Activated T-helper 1 cell treated with anti-CD3 and anti-CD28 coated beads, Interleukin-12 subunit alpha, Interleukin-12 subunit beta, Interleukin-2, Interleukin-4 antibody, amounts not matched to agents 30 ng/mL and 10 ng/mL and 1 ng/mL, durations not matched to agents 14 hours and 24 hours and 36 hours (primary cell): ENCODE measurements at regions not wholly inside any gene's neighbourhood (a gene's known extent, or its start where the extent isn't known, plus 50 kb on each side); places are given as distances from the start of the nearest gene placed in this dataset.

Source experiments
- DNase-seq: peaks from one replicate; pipeline ENCODE4 v3.0.0; 2021; ENCODE audit warnings: low spot score
- H3K27ac Mint-ChIP-seq: one replicate; pipeline ENCODE4 v1.8.0; 2021; ENCODE audit warnings: mild to moderate bottlenecking, mixed read lengths
- H3K27me3 Mint-ChIP-seq: one replicate; pipeline ENCODE4 v1.8.0; 2022; ENCODE audit warnings: mild to moderate bottlenecking, moderate library complexity, mixed read lengths; ENCODE audit not compliant: insufficient read depth
- H3K36me3 Mint-ChIP-seq: one replicate; pipeline ENCODE4 v1.8.0; 2021; ENCODE audit warnings: low read depth, mixed read lengths
- H3K4me1 Mint-ChIP-seq: one replicate; pipeline ENCODE4 v1.8.0; 2021; ENCODE audit warnings: low read depth, mixed read lengths
- H3K4me3 Mint-ChIP-seq: one replicate; pipeline ENCODE4 v1.8.0; 2021; ENCODE audit warnings: mild to moderate bottlenecking, moderate library complexity, mixed read lengths
- H3K9me3 Mint-ChIP-seq: one replicate; pipeline ENCODE4 v1.8.0; 2021; ENCODE audit warnings: mixed read lengths
- intact Hi-C: fragments of 100-400 bp; cut with micrococcal nuclease; formaldehyde crosslinking; loops from one replicate; pipeline ENCODE4 v1.15.1; 2024

GRCh38 chr7:119916501-119916900 lies 356.5 kb upstream of the KCND2 start:
- Mint-ChIP-seq H3K27ac (no peak overlapping the region), H3K4me1 (no peaks in the 10 kb centered on the region), H3K27me3 (no peaks in the 10 kb centered on the region), H3K36me3 (no peaks in the 10 kb centered on the region), H3K9me3 (peaks cover under 1% of the 10 kb centered on the region), H3K4me3 (no peak overlapping the region)
- intact Hi-C loops: no loop called here
- no peak for DNase-seq

DNA sequence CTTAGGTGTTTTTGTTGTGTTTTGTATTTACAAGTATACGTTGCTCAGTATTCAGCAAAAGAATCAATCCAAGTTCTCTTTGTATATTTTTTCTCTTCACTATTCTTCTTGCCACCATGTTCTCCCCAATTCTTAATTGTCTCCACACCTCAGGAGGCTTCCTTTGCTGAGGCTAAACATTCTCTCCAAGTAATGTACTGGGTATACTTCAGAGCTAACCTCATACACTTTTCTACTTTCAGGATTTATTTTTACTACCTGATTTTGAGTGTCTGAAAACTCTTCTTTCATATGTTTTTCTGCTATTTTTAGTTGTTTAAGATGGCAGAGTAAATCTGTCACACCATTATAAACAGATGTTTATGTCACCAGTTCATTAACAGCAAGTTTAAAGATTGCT lies 354.8 kb upstream of the KCND2 start:
- no peaks in the 10 kb centered on the region for H3K27me3 Mint-ChIP-seq
- H3K4me1 Mint-ChIP-seq: no peaks in the 10 kb centered on the region
- DNase-seq: no peak
- H3K9me3 Mint-ChIP-seq: no peaks in the 10 kb centered on the region
- intact Hi-C loops: no loop called here
- H3K36me3 Mint-ChIP-seq: no peaks in the 10 kb centered on the region
- H3K4me3 Mint-ChIP-seq: no peak overlapping the region
- H3K27ac Mint-ChIP-seq: no peak overlapping the region

DNA sequence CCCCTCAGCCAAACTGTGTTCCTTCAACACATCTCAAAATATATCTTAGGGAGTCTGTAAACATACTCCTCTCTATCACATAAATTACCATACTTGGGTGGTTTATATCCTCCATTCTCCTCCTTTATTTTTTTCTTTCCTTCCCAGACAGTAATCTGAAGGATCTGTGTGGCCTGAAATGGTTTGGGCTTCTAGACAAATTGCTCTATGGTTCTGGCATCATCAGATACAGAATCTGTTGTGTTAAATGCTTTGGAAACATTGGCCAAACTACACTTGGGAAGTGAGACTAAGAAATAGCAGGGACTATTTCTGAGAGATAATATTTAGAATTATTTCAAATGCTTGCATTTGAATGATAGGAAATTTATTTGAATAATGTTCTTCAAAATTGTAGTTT lies 353.0 kb upstream of the KCND2 start:
- no peak overlapping the region for H3K4me3 Mint-ChIP-seq
- no peaks in the 10 kb centered on the region for H3K4me1 Mint-ChIP-seq
- no peaks in the 10 kb centered on the region for H3K9me3 Mint-ChIP-seq
- no peak for DNase-seq
- no peaks in the 10 kb centered on the region for H3K36me3 Mint-ChIP-seq
- H3K27ac Mint-ChIP-seq: no peak overlapping the region
- H3K27me3 Mint-ChIP-seq: no peaks in the 10 kb centered on the region
- intact Hi-C loops: no loop called here

- Mint-ChIP-seq H3K27ac (no peak overlapping the region), H3K36me3 (no peaks in the 10 kb centered on the region), H3K27me3 (no peaks in the 10 kb centered on the region), H3K4me1 (no peaks in the 10 kb centered on the region), H3K4me3 (no peak overlapping the region), H3K9me3 (no peaks in the 10 kb centered on the region)
- no peak for DNase-seq
- intact Hi-C loops: no loop called here
Observed at GRCh38 chr7:119925581-119926289, 347.2 kb upstream of the KCND2 start.

- Mint-ChIP-seq H3K36me3 (no peaks in the 10 kb centered on the region), H3K4me3 (no peak overlapping the region), H3K27me3 (no peaks in the 10 kb centered on the region), H3K9me3 (no peaks in the 10 kb centered on the region), H3K27ac (no peak overlapping the region), H3K4me1 (no peaks in the 10 kb centered on the region)
- intact Hi-C loops: no loop called here
- DNase-seq: no peak
Observed at GRCh38 chr7:119929891-119930290, 343.1 kb upstream of the KCND2 start.

- no peaks in the 10 kb centered on the region for H3K27me3 Mint-ChIP-seq
- intact Hi-C loops: no loop called here
- H3K9me3 Mint-ChIP-seq: no peaks in the 10 kb centered on the region
Observed at GRCh38 chr7:119931230-119931824, 341.6 kb upstream of the KCND2 start.

GRCh38 chr7:119935418-119936025 lies 337.5 kb upstream of the KCND2 start:
- H3K27me3 Mint-ChIP-seq: no peaks in the 10 kb centered on the region
- H3K4me3 Mint-ChIP-seq: no peak overlapping the region
- H3K9me3 Mint-ChIP-seq: no peaks in the 10 kb centered on the region
- H3K36me3 Mint-ChIP-seq: no peaks in the 10 kb centered on the region
- no peaks in the 10 kb centered on the region for H3K4me1 Mint-ChIP-seq
- H3K27ac Mint-ChIP-seq: no peak overlapping the region
- intact Hi-C loops: loop anchor here (5.0 kb wide), 1 partner anchor 792 kb away; no protein-coding TSS in a partner anchor
- DNase-seq: no peak

More at GRCh38 chr7:119931230-119931824, 341.6 kb upstream of the KCND2 start:
- H3K36me3 Mint-ChIP-seq: no peaks in the 10 kb centered on the region
- DNase-seq: no peak
- H3K4me1 Mint-ChIP-seq: no peaks in the 10 kb centered on the region
- H3K27ac Mint-ChIP-seq: no peak overlapping the region
- no peak overlapping the region for H3K4me3 Mint-ChIP-seq

- DNase-seq: no peak
- Mint-ChIP-seq H3K27ac (no peak overlapping the region), H3K27me3 (no peaks in the 10 kb centered on the region), H3K9me3 (no peaks in the 10 kb centered on the region), H3K36me3 (no peaks in the 10 kb centered on the region), H3K4me1 (no peaks in the 10 kb centered on the region), H3K4me3 (no peak overlapping the region)
- intact Hi-C loops: loop anchor here (5.0 kb wide), 1 partner anchor 790 kb away; no protein-coding TSS in a partner anchor
Observed at GRCh38 chr7:119936836-119937235, 336.1 kb upstream of the KCND2 start.

DNA sequence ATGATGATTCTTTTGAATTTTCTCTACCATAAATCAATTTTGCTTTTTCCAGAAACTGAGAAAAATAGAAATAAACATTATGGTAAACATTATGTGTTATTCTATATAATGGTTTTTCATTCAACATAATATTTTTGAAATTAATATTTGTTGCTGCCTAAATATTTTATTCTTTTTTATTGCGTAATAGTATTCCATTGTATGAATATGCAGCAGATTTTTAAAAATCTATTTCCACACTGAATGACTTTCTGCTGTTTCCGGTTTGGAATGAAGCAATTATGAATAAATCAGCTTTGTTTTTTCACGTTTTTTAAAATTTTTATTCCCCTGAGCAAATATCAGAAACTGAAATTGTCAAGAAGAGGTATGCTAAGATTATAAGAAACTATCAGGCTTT lies 335.2 kb upstream of the KCND2 start:
- Mint-ChIP-seq H3K27ac (no peak overlapping the region), H3K36me3 (no peaks in the 10 kb centered on the region), H3K9me3 (no peaks in the 10 kb centered on the region), H3K4me3 (no peak overlapping the region), H3K4me1 (no peaks in the 10 kb centered on the region), H3K27me3 (no peaks in the 10 kb centered on the region)
- intact Hi-C loops: loop anchor here (5.0 kb wide), 1 partner anchor 790 kb away; no protein-coding TSS in a partner anchor
- no peak for DNase-seq

DNA sequence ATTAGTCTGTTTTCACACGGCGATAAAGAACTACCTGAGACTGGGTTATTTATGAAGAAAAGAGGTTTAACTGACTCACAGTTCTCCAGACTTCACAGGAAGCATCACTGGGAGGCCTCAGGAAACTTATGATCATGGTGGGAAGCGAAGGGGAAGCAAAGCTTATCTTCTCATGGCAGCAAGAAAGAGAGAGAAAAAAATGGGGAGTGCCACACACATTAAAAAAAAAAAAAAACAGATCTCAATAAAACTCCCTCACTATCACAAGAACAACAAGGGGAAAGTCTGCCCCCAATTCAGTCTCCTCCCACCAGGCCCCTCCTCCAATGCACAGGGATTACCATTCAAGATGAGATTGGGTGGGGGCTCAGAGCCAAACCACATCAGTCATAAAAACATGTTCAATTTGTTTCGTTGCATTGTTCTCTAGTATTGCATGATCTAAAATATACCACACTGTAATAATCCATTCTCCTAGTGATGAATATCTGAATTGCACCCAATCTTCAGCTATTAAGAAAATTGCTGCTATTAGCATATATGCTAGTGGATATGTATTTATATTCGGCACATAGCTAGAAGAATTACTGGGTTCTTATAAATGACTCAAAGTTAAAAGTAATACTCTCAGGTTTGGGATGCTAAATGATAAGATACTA lies 328.9 kb upstream of the KCND2 start:
- Mint-ChIP-seq H3K27me3 (no peaks in the 10 kb centered on the region), H3K9me3 (no peaks in the 10 kb centered on the region), H3K27ac (no peak overlapping the region), H3K36me3 (no peaks in the 10 kb centered on the region), H3K4me3 (no peak overlapping the region), H3K4me1 (no peaks in the 10 kb centered on the region)
- no peak for DNase-seq
- intact Hi-C loops: no loop called here

DNA sequence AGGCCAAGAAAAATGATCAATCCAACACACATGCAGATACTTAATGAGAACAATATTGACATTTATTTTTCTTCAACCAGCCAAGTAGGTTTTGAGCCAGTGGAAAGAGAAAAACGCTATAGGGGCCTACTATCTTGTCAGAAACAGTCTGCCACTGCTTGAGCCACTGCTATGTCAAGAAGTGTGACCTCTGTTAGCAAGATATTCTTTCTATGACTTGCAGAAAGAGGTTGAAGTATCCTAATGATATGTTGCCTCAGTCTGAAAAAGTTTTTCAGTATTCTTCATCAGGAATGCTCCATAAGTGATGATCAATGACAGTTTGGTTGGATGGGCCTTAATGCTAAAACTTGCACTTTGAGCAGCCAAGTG lies 328.4 kb upstream of the KCND2 start:
- peaks cover under 1% of the 10 kb centered on the region for H3K9me3 Mint-ChIP-seq
- H3K27ac Mint-ChIP-seq: no peak overlapping the region
- no peak overlapping the region for H3K4me3 Mint-ChIP-seq
- no peaks in the 10 kb centered on the region for H3K36me3 Mint-ChIP-seq
- intact Hi-C loops: no loop called here
- H3K27me3 Mint-ChIP-seq: no peaks in the 10 kb centered on the region
- no peaks in the 10 kb centered on the region for H3K4me1 Mint-ChIP-seq
- DNase-seq: no peak

- H3K9me3 Mint-ChIP-seq: peaks cover 13% of the 10 kb centered on the region
- intact Hi-C loops: no loop called here
- no peaks in the 10 kb centered on the region for H3K36me3 Mint-ChIP-seq
- no peaks in the 10 kb centered on the region for H3K27me3 Mint-ChIP-seq
- no peak overlapping the region for H3K4me3 Mint-ChIP-seq
- no peaks in the 10 kb centered on the region for H3K4me1 Mint-ChIP-seq
- no peak overlapping the region for H3K27ac Mint-ChIP-seq
- no peak for DNase-seq
Observed at GRCh38 chr7:119945822-119946221, 327.2 kb upstream of the KCND2 start.

GRCh38 chr7:119949053-119949452 lies 323.9 kb upstream of the KCND2 start:
- H3K36me3 Mint-ChIP-seq: no peaks in the 10 kb centered on the region
- no peak for DNase-seq
- H3K27me3 Mint-ChIP-seq: no peaks in the 10 kb centered on the region
- H3K4me3 Mint-ChIP-seq: no peak overlapping the region
- no peak overlapping the region for H3K27ac Mint-ChIP-seq
- peaks cover 13% of the 10 kb centered on the region for H3K9me3 Mint-ChIP-seq
- no peaks in the 10 kb centered on the region for H3K4me1 Mint-ChIP-seq
- intact Hi-C loops: no loop called here
